ENCODE measurements at regions not wholly inside any gene's neighbourhood (a gene's known extent, or its start where the extent isn't known, plus 50 kb on each side); places are given as distances from the start of the nearest gene placed in this dataset.

DNA sequence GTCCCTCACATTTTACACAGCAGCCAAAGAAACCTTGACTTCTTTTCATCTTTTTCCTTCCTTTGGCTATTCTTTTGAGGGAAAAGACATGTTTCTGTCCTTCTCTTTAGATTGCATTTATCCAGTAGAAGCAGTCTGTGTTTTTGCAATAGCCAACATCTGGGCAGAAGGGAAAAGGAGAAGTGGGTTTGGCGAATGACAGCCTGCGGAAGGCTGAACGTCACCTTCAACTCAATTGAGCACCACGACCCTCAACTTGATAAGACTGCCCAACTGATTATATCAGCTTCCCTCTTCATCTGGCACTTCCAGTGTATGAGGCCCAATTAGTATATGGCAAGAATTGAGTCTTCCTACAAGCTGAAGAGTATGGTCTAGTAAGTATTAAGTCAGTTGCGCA lies 1997.6 kb upstream of the WWC1 start:
- Histone ChIP-seq H3K27ac (ENCODE audit: low read length in 2 of 2) (no peak overlapping the region), H3K4me2 (replicated peaks; ENCODE audit: low read depth, low read length, poor library complexity, severe bottlenecking) (no peak overlapping the region), H3K9me3 (ENCODE audit: control extremely low read depth in 1 of 3, control insufficient read depth in 2 of 3, insufficient read depth in 1 of 3, low read length in 2 of 3) (no peaks in the 10 kb centered on the region), H3K79me2 (ENCODE audit: control insufficient read depth, insufficient read depth, low read length) (no peaks in the 10 kb centered on the region), H2AFZ (ENCODE audit: insufficient read depth, low read depth, low read length, poor library complexity, severe bottlenecking) (no peak overlapping the region), H3K4me1 (ENCODE audit: control insufficient read depth in 2 of 2, insufficient read depth in 2 of 2, low read length in 2 of 2) (no peaks in the 10 kb centered on the region), H3K36me3 (replicated peaks in 1 of 2; ENCODE audit: control extremely low read depth in 1 of 2, control insufficient read depth in 1 of 2, extremely low read depth in 1 of 2, insufficient read depth in 2 of 2, low read length in 1 of 2) (no peaks in the 10 kb centered on the region), H3K4me3 (ENCODE audit: control extremely low read depth in 1 of 5, extremely low read depth in 1 of 5, insufficient read depth in 1 of 5, low read depth in 2 of 5, low read length in 4 of 5) (no peak overlapping the region), H3K9ac (ENCODE audit: low read length) (no peak overlapping the region), H3K27me3 (replicated peaks in 1 of 4; ENCODE audit: control extremely low read depth in 1 of 4, control insufficient read depth in 3 of 4, insufficient read depth in 4 of 4, low read length in 3 of 4) (no peaks in the 10 kb centered on the region), H4K20me1 (ENCODE audit: control insufficient read depth, insufficient read depth, low read length, poor library complexity, severe bottlenecking) (no peaks in the 10 kb centered on the region)
- Mint-ChIP-seq H3K27ac (no peak overlapping the region), H3K27me3 (no peaks in the 10 kb centered on the region), H3K9me3 (ENCODE audit: insufficient read depth) (peaks cover 4% of the 10 kb centered on the region), H3K4me1 (no peaks in the 10 kb centered on the region), H3K4me3 (no peak overlapping the region)
- ATAC-seq (ENCODE audit: low read depth) = no peak
- TF ChIP-seq EZH2 (IDR thresholded peaks at IDR 0.05; ENCODE audit: borderline replicate concordance, insufficient read depth, low read depth, low read length, poor library complexity, severe bottlenecking) = no peak
- TF ChIP-seq, protein P1, sequence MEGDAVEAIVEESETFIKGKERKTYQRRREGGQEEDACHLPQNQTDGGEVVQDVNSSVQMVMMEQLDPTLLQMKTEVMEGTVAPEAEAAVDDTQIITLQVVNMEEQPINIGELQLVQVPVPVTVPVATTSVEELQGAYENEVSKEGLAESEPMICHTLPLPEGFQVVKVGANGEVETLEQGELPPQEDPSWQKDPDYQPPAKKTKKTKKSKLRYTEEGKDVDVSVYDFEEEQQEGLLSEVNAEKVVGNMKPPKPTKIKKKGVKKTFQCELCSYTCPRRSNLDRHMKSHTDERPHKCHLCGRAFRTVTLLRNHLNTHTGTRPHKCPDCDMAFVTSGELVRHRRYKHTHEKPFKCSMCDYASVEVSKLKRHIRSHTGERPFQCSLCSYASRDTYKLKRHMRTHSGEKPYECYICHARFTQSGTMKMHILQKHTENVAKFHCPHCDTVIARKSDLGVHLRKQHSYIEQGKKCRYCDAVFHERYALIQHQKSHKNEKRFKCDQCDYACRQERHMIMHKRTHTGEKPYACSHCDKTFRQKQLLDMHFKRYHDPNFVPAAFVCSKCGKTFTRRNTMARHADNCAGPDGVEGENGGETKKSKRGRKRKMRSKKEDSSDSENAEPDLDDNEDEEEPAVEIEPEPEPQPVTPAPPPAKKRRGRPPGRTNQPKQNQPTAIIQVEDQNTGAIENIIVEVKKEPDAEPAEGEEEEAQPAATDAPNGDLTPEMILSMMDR (IDR thresholded peaks at IDR 0.05) = no peak
- ChIA-PET CTCF (no interaction called here), POLR2A (no interaction called here)
- no CpG with 5 or more reads among the region's 5 CpGs for WGBS (ENCODE audit: insufficient coverage)
- no peak for DNase-seq
- intact Hi-C loops (cut with micrococcal nuclease) = no loop called here

DNA sequence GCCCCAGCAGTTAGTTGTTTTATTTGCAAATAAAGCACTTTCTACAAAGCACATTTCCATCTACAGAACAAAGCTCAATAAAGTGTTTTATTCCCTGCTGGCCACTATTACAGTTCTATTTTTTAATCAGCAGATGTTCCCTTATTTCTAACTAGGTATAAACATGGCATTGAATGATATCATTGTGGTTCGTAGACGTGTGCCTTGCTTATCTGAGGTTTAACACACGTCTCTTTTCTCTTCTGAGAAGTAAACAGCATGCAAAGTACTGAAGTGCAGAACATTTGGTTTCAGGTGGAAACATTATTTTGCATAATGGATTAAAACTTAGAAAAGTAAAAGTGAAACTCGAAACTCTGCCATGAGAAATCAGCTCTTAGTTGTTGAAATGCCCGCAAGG lies 1989.3 kb upstream of the WWC1 start:
- WGBS (ENCODE audit: insufficient coverage) = no CpG with 5 or more reads among the region's 5 CpGs

More for the DNA sequence above, 1989.3 kb upstream of the WWC1 start:
- Mint-ChIP-seq H3K4me3 (no peak overlapping the region), H3K27ac (no peak overlapping the region), H3K9me3 (ENCODE audit: insufficient read depth) (peaks cover 4% of the 10 kb centered on the region), H3K4me1 (no peaks in the 10 kb centered on the region), H3K27me3 (no peaks in the 10 kb centered on the region)
- POLR2A ChIA-PET = no interaction called here
- intact Hi-C loops (cut with micrococcal nuclease) = no loop called here
- no peak for TF ChIP-seq EZH2 (IDR thresholded peaks at IDR 0.05; ENCODE audit: borderline replicate concordance, insufficient read depth, low read depth, low read length, poor library complexity, severe bottlenecking)
- TF ChIP-seq, protein P1 (IDR thresholded peaks at IDR 0.05) = no peak
- CTCF ChIA-PET = no interaction called here
- Histone ChIP-seq H3K36me3 (replicated peaks in 1 of 2; ENCODE audit: control extremely low read depth in 1 of 2, control insufficient read depth in 1 of 2, extremely low read depth in 1 of 2, insufficient read depth in 2 of 2, low read length in 1 of 2) (no peaks in the 10 kb centered on the region), H3K27me3 (replicated peaks in 1 of 4; ENCODE audit: control extremely low read depth in 1 of 4, control insufficient read depth in 3 of 4, insufficient read depth in 4 of 4, low read length in 3 of 4) (no peaks in the 10 kb centered on the region), H3K79me2 (ENCODE audit: control insufficient read depth, insufficient read depth, low read length) (no peaks in the 10 kb centered on the region), H2AFZ (ENCODE audit: insufficient read depth, low read depth, low read length, poor library complexity, severe bottlenecking) (no peak overlapping the region), H3K9ac (ENCODE audit: low read length) (no peak overlapping the region), H3K4me1 (ENCODE audit: control insufficient read depth in 2 of 2, insufficient read depth in 2 of 2, low read length in 2 of 2) (no peaks in the 10 kb centered on the region), H3K4me3 (ENCODE audit: control extremely low read depth in 1 of 5, extremely low read depth in 1 of 5, insufficient read depth in 1 of 5, low read depth in 2 of 5, low read length in 4 of 5) (no peak overlapping the region), H4K20me1 (ENCODE audit: control insufficient read depth, insufficient read depth, low read length, poor library complexity, severe bottlenecking) (no peaks in the 10 kb centered on the region), H3K4me2 (replicated peaks; ENCODE audit: low read depth, low read length, poor library complexity, severe bottlenecking) (no peak overlapping the region), H3K9me3 (ENCODE audit: control extremely low read depth in 1 of 3, control insufficient read depth in 2 of 3, insufficient read depth in 1 of 3, low read length in 2 of 3) (peaks cover 0 to 3% (median 3%) of the 10 kb centered on the region in 3 donors), H3K27ac (ENCODE audit: low read length in 2 of 2) (no peak overlapping the region)
- no peak for ATAC-seq (ENCODE audit: low read depth)
- DNase-seq = no peak
